H1 (cell line): ENCODE measurements at regions not wholly inside any gene's neighbourhood (a gene's known extent, or its start where the extent isn't known, plus 50 kb on each side); places are given as distances from the start of the nearest gene placed in this dataset.

ENCODE experiments used
- CTCF ChIA-PET: fragments of 300-600 bp; sonication (Branson Sonifier 250); formaldehyde crosslinking; loops from one replicate; lab custom pipeline; 2021; ENCODE audit not compliant: partially characterized antibody; lab: Charles Lee
- POLR2A ChIA-PET: fragments of 300-600 bp; sonication (Branson Sonifier 250); formaldehyde crosslinking; loops from one replicate; lab custom pipeline; 2021; ENCODE audit warnings: inconsistent platforms; ENCODE audit not compliant: partially characterized antibody; lab: Charles Lee
- DNase-seq, 2 experiments: peaks; one replicate each; pipeline versions ENCODE4 v3.0.0 to v3.0.0-alpha.2; 2010 to 2022; ENCODE audit warnings: low spot score in 2 of 2, low read depth in 1 of 2, mixed read lengths in 1 of 2
- FAIRE-seq: peaks from 2 replicates; lab custom pipeline; 2011; peaks lifted over from hg19 to GRCh38; lab: Jason Lieb, UNC
- H2AFZ ChIP-seq: 2 replicates; pipeline ENCODE4 v1.8.1; 2012; ENCODE audit warnings: low read length, inconsistent platforms
- H2AK5ac ChIP-seq: 2 replicates; pipeline ENCODE4 v1.6.1; 2013; ENCODE audit warnings: low read depth, low read length
- H2BK120ac ChIP-seq: replicated peaks from 2 replicates; pipeline ENCODE3; 2013; ENCODE audit warnings: low read depth, low read length, inconsistent platforms
- H2BK12ac ChIP-seq: 2 replicates; pipeline ENCODE4 v1.6.1; 2013; ENCODE audit warnings: low read depth, low read length
- H2BK15ac ChIP-seq: 2 replicates; pipeline ENCODE4 v1.6.1; 2013; ENCODE audit warnings: low read length
- H2BK20ac ChIP-seq: 2 replicates; pipeline ENCODE4 v1.6.1; 2013; ENCODE audit warnings: low read length
- H2BK5ac ChIP-seq: 2 replicates; pipeline ENCODE4 v1.6.1; 2013; ENCODE audit warnings: low read depth, low read length
- H3K14ac ChIP-seq: 2 replicates; pipeline ENCODE4 v1.6.1; 2013; ENCODE audit warnings: inconsistent platforms; ENCODE audit not compliant: insufficient read length
- H3K18ac ChIP-seq: 2 replicates; pipeline ENCODE4 v1.6.1; 2013; ENCODE audit warnings: low read length; ENCODE audit errors: extremely low read depth
- H3K23ac ChIP-seq: 2 replicates; pipeline ENCODE4 v1.6.1; 2013; ENCODE audit warnings: inconsistent platforms; ENCODE audit not compliant: insufficient read length
- H3K23me2 ChIP-seq: 2 replicates; pipeline ENCODE4 v1.6.1; 2013; ENCODE audit warnings: low read depth, low read length
- H3K27ac ChIP-seq: 2 replicates; pipeline ENCODE4 v1.6.1; 2011; ENCODE audit warnings: low read depth, low read length, inconsistent platforms
- H3K27me3 ChIP-seq, 4 experiments: replicated peaks in 1 of 4; 1 replicate in 1 of 4; 2 replicates in 3 of 4; pipeline versions ENCODE4 v1.6.1 to v1.8.1; 2011 to 2013; ENCODE audit warnings: low read length in 3 of 4, mild to moderate bottlenecking in 3 of 4, inconsistent platforms in 2 of 4, mixed read lengths in 2 of 4, moderate library complexity in 1 of 4; ENCODE audit not compliant: control insufficient read depth in 3 of 4, insufficient read depth in 3 of 4; ENCODE audit errors: extremely low read depth in 1 of 4
- H3K36me3 ChIP-seq, 4 experiments: 2 replicates each; pipeline versions ENCODE4 v1.6.1 to v1.8.1; 2011 to 2013; ENCODE audit warnings: mild to moderate bottlenecking in 4 of 4, low read length in 3 of 4, moderate library complexity in 2 of 4, control low read depth in 1 of 4, inconsistent platforms in 1 of 4; ENCODE audit not compliant: insufficient read depth in 4 of 4, control insufficient read depth in 2 of 4
- H3K4ac ChIP-seq: replicated peaks from 2 replicates; pipeline ENCODE3; 2013; ENCODE audit warnings: low read length, low read depth, mixed read lengths, inconsistent platforms; ENCODE audit not compliant: insufficient read length
- H3K4me1 ChIP-seq, 4 experiments: replicated peaks in 1 of 4; 1 replicate in 1 of 4; 2 replicates in 3 of 4; pipeline versions ENCODE4 v1.6.1 to v1.8.1; 2011 to 2013; ENCODE audit warnings: low read length in 3 of 4, inconsistent platforms in 2 of 4, mixed read lengths in 1 of 4; ENCODE audit not compliant: insufficient read depth in 4 of 4, control insufficient read depth in 3 of 4
- H3K4me2 ChIP-seq, 2 experiments: 2 replicates each; pipeline versions ENCODE4 v1.6.1 to v1.8.1; 2011 to 2013; ENCODE audit warnings: low read depth in 2 of 2, low read length in 2 of 2, control low read depth in 1 of 2, inconsistent platforms in 1 of 2, mild to moderate bottlenecking in 1 of 2; ENCODE audit not compliant: insufficient read depth in 1 of 2
- H3K4me3 ChIP-seq, 4 experiments: fragments of 200-600, 300-600 bp in 1 of 4; sonication (generic), shearing (Covaris generic), sonication (Bioruptor Twin) in 1 of 4; 2 replicates each; pipeline versions ENCODE4 v1.5.1 to v1.8.1; 2011 to 2016; ENCODE audit warnings: low read length in 4 of 4, low read depth in 3 of 4, control low read depth in 2 of 4, inconsistent platforms in 2 of 4, mild to moderate bottlenecking in 2 of 4, mixed read lengths in 1 of 4, moderate library complexity in 1 of 4; ENCODE audit not compliant: insufficient read depth in 2 of 4; ENCODE audit errors: extremely low read depth in 1 of 4
- H3K56ac ChIP-seq: replicated peaks from 2 replicates; pipeline ENCODE3; 2013; ENCODE audit warnings: low read depth, mild to moderate bottlenecking, mixed read lengths, low read length, inconsistent platforms; ENCODE audit not compliant: insufficient read length
- H3K79me1 ChIP-seq: 2 replicates; pipeline ENCODE4 v1.6.1; 2013; ENCODE audit warnings: low read depth, low read length, control low read depth
- H3K79me2 ChIP-seq, 2 experiments: 2 replicates each; pipeline versions ENCODE4 v1.6.1 to v1.8.1; 2012 to 2013; ENCODE audit warnings: low read length in 2 of 2, mild to moderate bottlenecking in 2 of 2, inconsistent platforms in 1 of 2; ENCODE audit not compliant: insufficient read depth in 2 of 2, control insufficient read depth in 1 of 2
- H3K9ac ChIP-seq, 4 experiments: replicated peaks in 1 of 4; 1 replicate in 1 of 4; 2 replicates in 3 of 4; pipeline versions ENCODE4 v1.6.1 to v1.8.1; 2011 to 2013; ENCODE audit warnings: low read depth in 3 of 4, low read length in 3 of 4, control low read depth in 2 of 4, mild to moderate bottlenecking in 2 of 4, moderate library complexity in 2 of 4, inconsistent platforms in 1 of 4; ENCODE audit errors: extremely low read depth in 1 of 4
- H3K9me3 ChIP-seq, 2 experiments: 2 replicates each; pipeline versions ENCODE4 v1.6.1 to v1.8.1; 2012 to 2013; ENCODE audit warnings: mild to moderate bottlenecking in 2 of 2, moderate library complexity in 2 of 2, control low read depth in 1 of 2, inconsistent platforms in 1 of 2, low read depth in 1 of 2, low read length in 1 of 2, mixed read lengths in 1 of 2; ENCODE audit not compliant: insufficient read depth in 2 of 2
- H4K20me1 ChIP-seq, 2 experiments: replicated peaks in 1 of 2; 2 replicates each; pipeline versions ENCODE3 to v1.8.1; 2011 to 2013; ENCODE audit warnings: inconsistent platforms in 2 of 2, low read length in 2 of 2, mild to moderate bottlenecking in 1 of 2; ENCODE audit not compliant: insufficient read depth in 2 of 2, control insufficient read depth in 1 of 2
- H4K5ac ChIP-seq: 2 replicates; pipeline ENCODE4 v1.6.1; 2013; ENCODE audit warnings: low read length, low read depth, mixed read lengths, inconsistent platforms; ENCODE audit not compliant: insufficient read length
- H4K8ac ChIP-seq: 2 replicates; pipeline ENCODE4 v1.8.0; 2013; ENCODE audit warnings: mild to moderate bottlenecking, moderate library complexity, low read length, inconsistent platforms; ENCODE audit not compliant: insufficient read depth; ENCODE audit errors: extremely low read depth
- H4K91ac ChIP-seq: replicated peaks from 2 replicates; pipeline ENCODE3; 2013; ENCODE audit warnings: low read length, mixed read lengths, inconsistent platforms; ENCODE audit not compliant: insufficient read length
- KDM4A ChIP-seq: IDR thresholded peaks from one replicate; pipeline ENCODE4 v1.7.1; 2012; ENCODE audit warnings: low read depth, mild to moderate bottlenecking, moderate library complexity, low read length, inconsistent platforms; ENCODE audit not compliant: severe bottlenecking
- RAD21 ChIP-seq, 2 experiments: IDR thresholded peaks in 1 of 2; conservative IDR thresholded peaks in 1 of 2; 2 replicates each; pipeline ENCODE4 v1.6.1; 2011; ENCODE audit warnings: low read depth in 2 of 2, low read length in 2 of 2, improper control_type of control experiment in 1 of 2, inconsistent platforms in 1 of 2, mild to moderate bottlenecking in 1 of 2, moderate library complexity in 1 of 2
- WGBS, 2 experiments: shearing (Covaris generic) in 1 of 2; methylation state at CpG; one replicate each; pipeline versions ENCODE4 v1.1.6 to v1.1.7; 2013 to 2015; ENCODE audit warnings: low lambda C conversion rate in 2 of 2, mixed read lengths in 2 of 2, inconsistent platforms in 1 of 2, low coverage in 1 of 2, missing lambda C conversion rate in 1 of 2; ENCODE audit not compliant: insufficient replicate concordance in 2 of 2, insufficient coverage in 1 of 2, insufficient read length in 1 of 2; ENCODE audit errors: extremely low coverage in 1 of 2, missing lambda C conversion rate in 1 of 2; 5-methylcytosine and 5-hydroxymethylcytosine counted together

DNA sequence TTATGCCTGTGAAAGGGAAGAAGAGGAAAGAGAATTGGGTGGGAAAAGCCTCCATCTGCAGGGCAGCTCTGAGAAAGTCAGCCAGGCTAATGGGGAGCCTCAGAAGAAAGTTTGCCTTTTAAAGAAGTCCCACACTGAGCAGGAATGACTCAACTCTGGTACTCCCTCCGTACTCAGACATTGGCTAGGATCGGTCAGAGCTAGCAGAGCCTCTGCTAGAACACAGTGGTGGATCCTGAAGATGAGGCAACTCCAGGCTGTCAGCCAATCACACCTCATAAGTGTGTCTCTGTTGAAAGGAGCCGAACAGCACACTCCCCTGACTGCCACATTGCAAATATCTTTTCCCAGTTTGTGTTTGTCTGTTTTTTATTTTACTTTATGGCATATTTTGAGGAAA, 96.9 kb downstream of the HNRNPLL start:
- no peak overlapping the region for H3K4me2 ChIP-seq
- WGBS, 2 experiments, result 85% methylated on average over 3 of the region's 3 CpGs; no CpG with 5 or more reads in 1 of the 2 experiments
- ChIA-PET POLR2A (interaction anchor here (1.1 kb wide), 1 partner anchor 40 kb away, joined by 4 read pairs; no protein-coding TSS in a partner anchor), CTCF (interaction anchor here (0.6 to 1.6 kb wide), 11 partner anchors 9 to 478 kb away, joined by 3 to 8 read pairs (median 4); no protein-coding TSS in a partner anchor)
- no peak overlapping the region for H2AFZ ChIP-seq
- no peaks in the 10 kb centered on the region for H3K79me1 ChIP-seq
- no peak overlapping the region for H4K91ac ChIP-seq
- no peak overlapping the region for H2AK5ac ChIP-seq
- no peak overlapping the region for H3K27ac ChIP-seq
- H3K36me3 ChIP-seq, result no peaks in the 10 kb centered on the region
- H3K4me3 ChIP-seq, result no peak overlapping the region
- no peak for FAIRE-seq
- H4K5ac ChIP-seq, result no peak overlapping the region
- H3K79me2 ChIP-seq, result no peaks in the 10 kb centered on the region
- no peak overlapping the region for H3K56ac ChIP-seq
- H3K14ac ChIP-seq, result no peak overlapping the region
- H3K23ac ChIP-seq, result no peak overlapping the region
- no peak overlapping the region for H2BK12ac ChIP-seq
- H3K23me2 ChIP-seq, result no peaks in the 10 kb centered on the region
- TF ChIP-seq KDM4A (no peak), RAD21 (IDR thresholded peaks at IDR 0.05 in 1 of 2, conservative IDR thresholded peaks at IDR 0.05 in 1 of 2; ENCODE audit: low read depth in 2 of 2, low read length in 2 of 2) (peak; percentile 12 to 33; a peak in 2 of 4 replicates)
- peaks cover 0 to 3% (median 0%) of the 10 kb centered on the region in 4 experiments; a peak in 1 of 7 replicates for H3K4me1 ChIP-seq
- H3K4ac ChIP-seq, result no peak overlapping the region
- no peak overlapping the region for H3K9ac ChIP-seq
- no peak for DNase-seq
- H4K8ac ChIP-seq, result no peak overlapping the region
- no peak overlapping the region for H2BK5ac ChIP-seq
- no peaks in the 10 kb centered on the region; a peak in 2 of 4 replicates for H3K9me3 ChIP-seq
- H2BK20ac ChIP-seq, result no peak overlapping the region
- peaks cover 0 to 8% (median 6%) of the 10 kb centered on the region in 4 experiments; a peak in 3 of 7 replicates for H3K27me3 ChIP-seq
- H4K20me1 ChIP-seq, result no peaks in the 10 kb centered on the region
- H3K18ac ChIP-seq, result no peak overlapping the region
- H2BK15ac ChIP-seq, result no peak overlapping the region
- H2BK120ac ChIP-seq, result no peak overlapping the region
